H9 (cell line): ENCODE measurements at regions not wholly inside any gene's neighbourhood (a gene's known extent, or its start where the extent isn't known, plus 50 kb on each side); places are given as distances from the start of the nearest gene placed in this dataset.

Experiments used
- DNase-seq: peaks from one replicate; pipeline ENCODE4 v3.0.0-alpha.2; 2017
- H2AFZ ChIP-seq: one replicate; pipeline ENCODE4 v1.6.1; 2013; ENCODE audit warnings: mild to moderate bottlenecking, low read length, control low read depth, moderate library complexity
- H2AK5ac ChIP-seq: 2 replicates; pipeline ENCODE4 v1.6.1; 2013; ENCODE audit warnings: low read length, control low read depth, mixed read lengths; ENCODE audit not compliant: insufficient read length
- H2BK120ac ChIP-seq: one replicate; pipeline ENCODE4 v1.6.1; 2013; ENCODE audit warnings: low read depth, mild to moderate bottlenecking, low read length, control low read depth, inconsistent platforms; ENCODE audit not compliant: poor library complexity, severe bottlenecking
- H2BK12ac ChIP-seq: 2 replicates; pipeline ENCODE4 v1.6.1; 2013; ENCODE audit warnings: low read length, control low read depth, mixed read lengths, low read depth; ENCODE audit not compliant: insufficient read length
- H2BK15ac ChIP-seq: 2 replicates; pipeline ENCODE4 v1.6.1; 2013; ENCODE audit warnings: low read depth, low read length, control low read depth
- H2BK20ac ChIP-seq: one replicate; pipeline ENCODE4 v1.6.1; 2013; ENCODE audit warnings: low read depth, mild to moderate bottlenecking, low read length, control low read depth, inconsistent platforms; ENCODE audit not compliant: poor library complexity, severe bottlenecking
- H2BK5ac ChIP-seq: 2 replicates; pipeline ENCODE4 v1.6.1; 2013; ENCODE audit warnings: low read length, control low read depth, mixed read lengths; ENCODE audit not compliant: insufficient read length
- H3K14ac ChIP-seq: 2 replicates; pipeline ENCODE4 v1.6.1; 2013; ENCODE audit warnings: low read length, control low read depth; ENCODE audit not compliant: insufficient read depth
- H3K18ac ChIP-seq: 2 replicates; pipeline ENCODE4 v1.6.1; 2013; ENCODE audit warnings: low read depth, mild to moderate bottlenecking, mixed read lengths, low read length, control low read depth; ENCODE audit not compliant: insufficient read length
- H3K23ac ChIP-seq: 2 replicates; pipeline ENCODE4 v1.6.1; 2013; ENCODE audit warnings: low read length, control low read depth, mixed read lengths, low read depth; ENCODE audit not compliant: insufficient read length
- H3K23me2 ChIP-seq: 2 replicates; pipeline ENCODE4 v1.6.1; 2013; ENCODE audit warnings: low read depth, mild to moderate bottlenecking, mixed read lengths, low read length, control low read depth; ENCODE audit not compliant: insufficient read length, poor library complexity, severe bottlenecking
- H3K27ac ChIP-seq: 2 replicates; pipeline ENCODE4 v1.5.1; 2013; ENCODE audit warnings: low read length, control low read depth, mixed read lengths, low read depth; ENCODE audit not compliant: insufficient read length
- H3K27me3 ChIP-seq: 2 replicates; pipeline ENCODE4 v1.6.1; 2013; ENCODE audit warnings: low read length, control low read depth, inconsistent platforms; ENCODE audit not compliant: insufficient read depth
- H3K4ac ChIP-seq: 2 replicates; pipeline ENCODE4 v1.6.1; 2013; ENCODE audit warnings: low read depth, mild to moderate bottlenecking, control low read depth, inconsistent platforms, low read length, moderate library complexity
- H3K4me1 ChIP-seq: 2 replicates; pipeline ENCODE4 v1.6.1; 2013; ENCODE audit warnings: low read length, control low read depth, inconsistent platforms; ENCODE audit not compliant: insufficient read depth
- H3K4me2 ChIP-seq: 2 replicates; pipeline ENCODE4 v1.6.1; 2013; ENCODE audit warnings: low read length, control low read depth, mixed read lengths; ENCODE audit not compliant: insufficient read length, insufficient read depth
- H3K56ac ChIP-seq: 2 replicates; pipeline ENCODE4 v1.6.1; 2013; ENCODE audit warnings: low read depth, mild to moderate bottlenecking, mixed read lengths, low read length, control low read depth; ENCODE audit not compliant: insufficient read length
- H3K79me1 ChIP-seq: 2 replicates; pipeline ENCODE4 v1.6.1; 2013; ENCODE audit warnings: low read depth, mild to moderate bottlenecking, moderate library complexity, low read length, control low read depth, inconsistent platforms; ENCODE audit not compliant: insufficient read depth, poor library complexity, severe bottlenecking
- H3K79me2 ChIP-seq: 2 replicates; pipeline ENCODE4 v1.6.1; 2013; ENCODE audit warnings: low read length, control low read depth, inconsistent platforms; ENCODE audit not compliant: insufficient read depth
- H3K9ac ChIP-seq: 2 replicates; pipeline ENCODE4 v1.6.1; 2013; ENCODE audit warnings: low read length, control low read depth, mixed read lengths; ENCODE audit not compliant: insufficient read length; ENCODE audit errors: extremely low read depth
- H3K9me3 ChIP-seq: one replicate; pipeline ENCODE4 v1.6.1; 2013; ENCODE audit warnings: low read depth, low read length, inconsistent platforms; ENCODE audit not compliant: control insufficient read depth
- H3T11ph ChIP-seq: one replicate; pipeline ENCODE4 v1.6.1; 2013; ENCODE audit warnings: mild to moderate bottlenecking, low read length, control low read depth, inconsistent platforms
- H4K20me1 ChIP-seq: one replicate; pipeline ENCODE4 v1.6.1; 2013; ENCODE audit not compliant: control insufficient read depth, insufficient read length, insufficient read depth
- H4K5ac ChIP-seq: 2 replicates; pipeline ENCODE4 v1.6.1; 2013; ENCODE audit warnings: low read depth, mild to moderate bottlenecking, mixed read lengths, low read length, control low read depth; ENCODE audit not compliant: insufficient read length
- H4K8ac ChIP-seq: replicated peaks from 2 replicates; pipeline ENCODE4 v1.6.1; 2013; ENCODE audit warnings: low read length, control low read depth, mixed read lengths, low read depth; ENCODE audit not compliant: insufficient read length
- H4K91ac ChIP-seq: 2 replicates; pipeline ENCODE4 v1.6.1; 2013; ENCODE audit warnings: low read depth, mild to moderate bottlenecking, moderate library complexity, mixed read lengths, low read length, control low read depth; ENCODE audit not compliant: insufficient read length
- H3K27ac Mint-ChIP-seq, 3 experiments: 2 replicates in 2 of 3; 3 replicates in 1 of 3; pipeline ENCODE4 v1.8.0; 2020 to 2021; ENCODE audit warnings: mixed read lengths in 3 of 3, mild to moderate bottlenecking in 1 of 3, moderate library complexity in 1 of 3
- H3K27me3 Mint-ChIP-seq: 2 replicates; pipeline ENCODE4 v1.8.0; 2021; ENCODE audit warnings: low read depth, mild to moderate bottlenecking, moderate library complexity, mixed read lengths
- H3K36me3 Mint-ChIP-seq, 3 experiments: 2 replicates in 2 of 3; 3 replicates in 1 of 3; pipeline ENCODE4 v1.8.0; 2020 to 2021; ENCODE audit warnings: low read depth in 3 of 3, mixed read lengths in 3 of 3; ENCODE audit not compliant: insufficient read depth in 1 of 3
- H3K4me1 Mint-ChIP-seq, 2 experiments: 2 replicates each; pipeline ENCODE4 v1.8.0; 2020; ENCODE audit warnings: mixed read lengths in 2 of 2
- H3K4me3 Mint-ChIP-seq, 2 experiments: 2 replicates in 1 of 2; 3 replicates in 1 of 2; pipeline ENCODE4 v1.8.0; 2020 to 2021; ENCODE audit warnings: mild to moderate bottlenecking in 2 of 2, mixed read lengths in 2 of 2, moderate library complexity in 1 of 2
- H3K9me3 Mint-ChIP-seq, 2 experiments: 2 replicates in 1 of 2; 3 replicates in 1 of 2; pipeline ENCODE4 v1.8.0; 2020; ENCODE audit warnings: mild to moderate bottlenecking in 2 of 2, mixed read lengths in 2 of 2, moderate library complexity in 1 of 2
- CTCF ChIP-seq: fragments of 200-600 bp; sonication (generic); conservative IDR thresholded peaks from 3 replicates; pipeline ENCODE4 v1.8.0; 2021; ENCODE audit warnings: antibody characterized with exemption, mild to moderate bottlenecking
- WGBS: extraction: QIAGEN DNeasy Blood & Tissue Kit; methylation state at CpG from one replicate; pipeline ENCODE4 v1.1.7; 2013; ENCODE audit warnings: missing lambda C conversion rate, low lambda C conversion rate, mixed read lengths; ENCODE audit not compliant: insufficient read length; ENCODE audit errors: extremely low coverage; 5-methylcytosine and 5-hydroxymethylcytosine counted together

- H3K79me2 ChIP-seq: no peaks in the 10 kb centered on the region
- no peaks in the 10 kb centered on the region for H3K23me2 ChIP-seq
- DNase-seq: no peak
- no peak overlapping the region for H3T11ph ChIP-seq
- no peak overlapping the region for H3K27ac Mint-ChIP-seq
- H2AK5ac ChIP-seq: no peak overlapping the region
- H3K56ac ChIP-seq: no peak overlapping the region
- no peak overlapping the region for H3K4me3 Mint-ChIP-seq
- H3K36me3 Mint-ChIP-seq: no peaks in the 10 kb centered on the region
- no peak overlapping the region for H2BK15ac ChIP-seq
- H3K9ac ChIP-seq: no peak overlapping the region
- H2BK5ac ChIP-seq: no peak overlapping the region
- no peak overlapping the region for H3K4me2 ChIP-seq
- H3K4me1 ChIP-seq: no peaks in the 10 kb centered on the region
- H3K27me3 ChIP-seq: no peaks in the 10 kb centered on the region
- H3K79me1 ChIP-seq: no peaks in the 10 kb centered on the region
- no peaks in the 10 kb centered on the region for H3K9me3 Mint-ChIP-seq
- H3K14ac ChIP-seq: no peak overlapping the region
- no peak overlapping the region for H3K18ac ChIP-seq
- H3K27ac ChIP-seq: no peak overlapping the region
- H3K27me3 Mint-ChIP-seq: no peaks in the 10 kb centered on the region
- H4K8ac ChIP-seq: no peak overlapping the region
- no peak overlapping the region for H4K5ac ChIP-seq
- H2BK120ac ChIP-seq: no peak overlapping the region
- peaks cover 7 to 13% of the 10 kb centered on the region in 2 experiments for H3K4me1 Mint-ChIP-seq
- no peak overlapping the region for H2BK12ac ChIP-seq
- no peak overlapping the region for H3K4ac ChIP-seq
- H4K20me1 ChIP-seq: no peaks in the 10 kb centered on the region
- no peak overlapping the region for H4K91ac ChIP-seq
- no peak overlapping the region for H2AFZ ChIP-seq
- no peak overlapping the region for H2BK20ac ChIP-seq
- no peak overlapping the region for H3K23ac ChIP-seq
- H3K9me3 ChIP-seq: no peaks in the 10 kb centered on the region
- no peak for TF ChIP-seq CTCF
- WGBS: no CpG with 5 or more reads among the region's 4 CpGs
These were observed 899.2 kb upstream of the API5 start for GRCh38 chr11:42412590-42412989.
